IMR-90 (cell line): ENCODE measurements at regions not wholly inside any gene's neighbourhood (a gene's known extent, or its start where the extent isn't known, plus 50 kb on each side); places are given as distances from the start of the nearest gene placed in this dataset.

Experiments used
- ATAC-seq: fragments of 200-7000 bp; cut with Tn5 transposase; 2 replicates; pipeline ENCODE4 v1.9.1; 2020; ENCODE audit warnings: low read depth, mild to moderate bottlenecking, moderate library complexity
- BruUV-seq: library from RNA; stranded (reverse); fragments of 400-500 nt; replicated peaks from 2 replicates; lab custom pipeline; 2021; lab: Mats Ljungman, UMichigan
- CTCF ChIA-PET: fragments of 300-600 bp; formaldehyde crosslinking; extraction: SDS; loops from one replicate; lab custom pipeline; 2021; ENCODE audit warnings: antibody characterized with exemption; lab: Yijun Ruan, JAX
- POLR2A ChIA-PET: fragments of 300-600 bp; sonication (Branson Sonifier 250); formaldehyde crosslinking; loops from one replicate; lab custom pipeline; 2022; ENCODE audit warnings: antibody characterized with exemption; ENCODE audit not compliant: unreplicated experiment; lab: Charles Lee
- DNase-seq: peaks from one replicate; pipeline ENCODE4 v3.0.0; 2013
- H2AFZ ChIP-seq: replicated peaks from 2 replicates; pipeline ENCODE3; 2013; ENCODE audit warnings: low read length, mild to moderate bottlenecking; ENCODE audit not compliant: poor library complexity
- H2AK5ac ChIP-seq: 2 replicates; pipeline ENCODE4 v1.6.1; 2013; ENCODE audit warnings: low read depth, low read length, inconsistent platforms
- H2AK9ac ChIP-seq: replicated peaks from 2 replicates; pipeline ENCODE3; 2013; ENCODE audit warnings: mild to moderate bottlenecking, low read depth, low read length, moderate library complexity; ENCODE audit not compliant: poor library complexity
- H2BK120ac ChIP-seq: 2 replicates; pipeline ENCODE4 v1.6.1; 2013; ENCODE audit warnings: low read depth, low read length, inconsistent platforms
- H2BK15ac ChIP-seq: 3 replicates; pipeline ENCODE4 v1.6.1; 2013; ENCODE audit warnings: low read depth, low read length, inconsistent platforms
- H2BK20ac ChIP-seq: 2 replicates; pipeline ENCODE4 v1.6.1; 2013; ENCODE audit warnings: low read depth, mild to moderate bottlenecking, inconsistent platforms, low read length, moderate library complexity
- H2BK5ac ChIP-seq: 2 replicates; pipeline ENCODE4 v1.6.1; 2013; ENCODE audit warnings: mild to moderate bottlenecking, low read depth, low read length, inconsistent platforms; ENCODE audit not compliant: poor library complexity, severe bottlenecking
- H3K14ac ChIP-seq: replicated peaks from 2 replicates; pipeline ENCODE4 v1.6.1; 2013; ENCODE audit warnings: low read depth, low read length, inconsistent platforms
- H3K18ac ChIP-seq: 2 replicates; pipeline ENCODE4 v1.6.1; 2013; ENCODE audit warnings: low read depth, low read length, control low read depth
- H3K23ac ChIP-seq: 2 replicates; pipeline ENCODE4 v1.6.1; 2013; ENCODE audit warnings: low read depth, low read length, inconsistent platforms
- H3K27ac ChIP-seq: 2 replicates; pipeline ENCODE4 v1.5.1; 2013; ENCODE audit warnings: mild to moderate bottlenecking, control low read depth, low read length; ENCODE audit not compliant: insufficient read depth
- H3K27me3 ChIP-seq: 2 replicates; pipeline ENCODE4 v1.6.1; 2013; ENCODE audit warnings: low read length; ENCODE audit not compliant: control insufficient read depth, insufficient read depth
- H3K36me3 ChIP-seq: 2 replicates; pipeline ENCODE4 v1.6.1; 2013; ENCODE audit warnings: low read length, mixed read lengths; ENCODE audit not compliant: control insufficient read depth, insufficient read depth
- H3K4ac ChIP-seq: 2 replicates; pipeline ENCODE4 v1.6.1; 2013; ENCODE audit warnings: low read depth, low read length, inconsistent platforms
- H3K4me1 ChIP-seq: 2 replicates; pipeline ENCODE4 v1.6.1; 2013; ENCODE audit warnings: low read length, mixed read lengths; ENCODE audit not compliant: control insufficient read depth, insufficient read depth
- H3K4me2 ChIP-seq: 2 replicates; pipeline ENCODE4 v1.6.1; 2013; ENCODE audit warnings: low read depth, mild to moderate bottlenecking, control low read depth, low read length, moderate library complexity
- H3K4me3 ChIP-seq: 2 replicates; pipeline ENCODE4 v1.5.1; 2013; ENCODE audit warnings: low read depth, mild to moderate bottlenecking, control low read depth, low read length, moderate library complexity; ENCODE audit not compliant: insufficient read depth
- H3K56ac ChIP-seq: 2 replicates; pipeline ENCODE4 v1.6.1; 2013; ENCODE audit warnings: low read length, inconsistent platforms; ENCODE audit not compliant: insufficient read depth; ENCODE audit errors: extremely low read depth
- H3K79me1 ChIP-seq, 2 experiments: 2 replicates each; pipeline ENCODE4 v1.6.1; 2013; ENCODE audit warnings: low read length in 2 of 2, inconsistent platforms in 1 of 2, low read depth in 1 of 2
- H3K9ac ChIP-seq: 2 replicates; pipeline ENCODE4 v1.6.1; 2013; ENCODE audit warnings: low read depth, low read length, control low read depth
- H3K9me1 ChIP-seq: 2 replicates; pipeline ENCODE4 v1.6.1; 2013; ENCODE audit warnings: low read length, inconsistent platforms; ENCODE audit not compliant: insufficient read depth
- H3K9me3 ChIP-seq: 2 replicates; pipeline ENCODE4 v1.6.1; 2013; ENCODE audit warnings: low read length; ENCODE audit not compliant: control insufficient read depth, insufficient read depth
- H4K20me1 ChIP-seq: 2 replicates; pipeline ENCODE4 v1.6.1; 2013; ENCODE audit warnings: low read length, inconsistent platforms; ENCODE audit not compliant: insufficient read depth
- H4K5ac ChIP-seq: 2 replicates; pipeline ENCODE4 v1.6.1; 2013; ENCODE audit warnings: mild to moderate bottlenecking, low read depth, low read length, control low read depth
- H4K8ac ChIP-seq, 2 experiments: 2 replicates each; pipeline ENCODE4 v1.6.1; 2013; ENCODE audit warnings: low read depth in 2 of 2, low read length in 2 of 2, control low read depth in 1 of 2, inconsistent platforms in 1 of 2
- H4K91ac ChIP-seq: 2 replicates; pipeline ENCODE4 v1.6.1; 2013; ENCODE audit warnings: low read depth, low read length, inconsistent platforms; ENCODE audit not compliant: insufficient read depth
- CEBPB ChIP-seq: IDR thresholded peaks from 2 replicates; pipeline ENCODE4 v1.6.1; 2012; ENCODE audit warnings: low read depth, low read length, improper control_type of control experiment
- CHD1 ChIP-seq: IDR thresholded peaks from 2 replicates; pipeline ENCODE4 v1.6.1; 2012; ENCODE audit warnings: low read depth, low read length, improper control_type of control experiment
- CTCF ChIP-seq: conservative IDR thresholded peaks from 2 replicates; pipeline ENCODE4 v1.5.1; 2012; ENCODE audit warnings: mild to moderate bottlenecking, low read depth, low read length, improper control_type of control experiment
- ELK1 ChIP-seq: fragments of 150-350 bp; IDR thresholded peaks from 2 replicates; pipeline ENCODE4 v1.6.1; 2016; ENCODE audit warnings: low read depth, mild to moderate bottlenecking, low read length, moderate library complexity, borderline replicate concordance
- FOS ChIP-seq: fragments of 150-350 bp; IDR thresholded peaks from 2 replicates; pipeline ENCODE4 v1.6.1; 2016; ENCODE audit warnings: low read depth, low read length
- MAFK ChIP-seq: IDR thresholded peaks from 2 replicates; pipeline ENCODE4 v1.6.1; 2012; ENCODE audit warnings: low read depth, low read length, improper control_type of control experiment
- MAZ ChIP-seq: IDR thresholded peaks from 2 replicates; pipeline ENCODE4 v1.6.1; 2012; ENCODE audit warnings: low read depth, mild to moderate bottlenecking, low read length, improper control_type of control experiment, moderate library complexity, borderline replicate concordance
- MXI1 ChIP-seq: IDR thresholded peaks from 2 replicates; pipeline ENCODE4 v1.6.1; 2012; ENCODE audit warnings: low read depth, mild to moderate bottlenecking, low read length, moderate library complexity, borderline replicate concordance
- POLR2A ChIP-seq: IDR thresholded peaks from 2 replicates; pipeline ENCODE4 v1.6.1; 2012; ENCODE audit warnings: mild to moderate bottlenecking, low read depth, low read length
- RAD21 ChIP-seq: IDR thresholded peaks from 2 replicates; pipeline ENCODE4 v1.6.1; 2012; ENCODE audit warnings: low read length, improper control_type of control experiment
- RCOR1 ChIP-seq: IDR thresholded peaks from 2 replicates; pipeline ENCODE4 v1.6.1; 2012; ENCODE audit warnings: mild to moderate bottlenecking, low read length, improper control_type of control experiment; ENCODE audit not compliant: insufficient replicate concordance
- RFX5 ChIP-seq: IDR thresholded peaks from 2 replicates; pipeline ENCODE4 v1.8.0; 2012; ENCODE audit warnings: low read depth, mild to moderate bottlenecking, low read length, moderate library complexity
- SMC3 ChIP-seq: fragments of 150-350 bp; IDR thresholded peaks from 2 replicates; pipeline ENCODE4 v1.6.1; 2016; ENCODE audit warnings: low read depth, mild to moderate bottlenecking, antibody characterized with exemption, low read length, moderate library complexity
- USF2 ChIP-seq: fragments of 150-350 bp; IDR thresholded peaks from 2 replicates; pipeline ENCODE4 v1.6.1; 2017; ENCODE audit warnings: mild to moderate bottlenecking, antibody characterized with exemption, low read length, low read depth
- WGBS, 2 experiments: methylation state at CpG; one replicate each; pipeline versions ENCODE4 v1.1.5 to v1.1.7; 2013; ENCODE audit warnings: missing lambda C conversion rate in 2 of 2; ENCODE audit not compliant: insufficient read length in 1 of 2; ENCODE audit errors: extremely low coverage in 2 of 2; 5-methylcytosine and 5-hydroxymethylcytosine counted together
- dilution Hi-C: fragments of 300-500 bp; cut with HindIII; formaldehyde crosslinking; loops from one replicate; pipeline ENCODE4 v1.14.3; 2018; ENCODE audit warnings: low sequenced_read_pairs; ENCODE audit not compliant: unreplicated experiment
- in situ Hi-C: fragments of 300-500 bp; cut with MboI; formaldehyde crosslinking; loops from 3 replicates; pipeline ENCODE4 v1.14.3; 2019; ENCODE audit warnings: low sequenced_read_pairs, inconsistent platforms, mixed read lengths
- intact Hi-C: fragments of 100-400 bp; cut with micrococcal nuclease; formaldehyde crosslinking; loops from 2 replicates; pipeline ENCODE4 v1.10.0; 2022

- H2BK15ac ChIP-seq, result peak overlapping the region; percentile 49; the same call in 2 of the 3 replicates
- intact Hi-C loops (loop anchor here (5.0 kb wide), 2 partner anchors 194 to 389 kb away; no protein-coding TSS in a partner anchor), in situ Hi-C loops (loop anchor here (10.0 kb wide), 1 partner anchor 387 kb away; no protein-coding TSS in a partner anchor), dilution Hi-C loops (no loop called here)
- ChIA-PET POLR2A (interaction anchor here (0.5 to 1.0 kb wide), 3 partner anchors 98 to 257 kb away, joined by 3 read pairs; no protein-coding TSS in a partner anchor), CTCF (interaction anchor here (0.9 to 1.2 kb wide), 2 partner anchors 15 to 94 kb away, joined by 3 read pairs; partner anchors contain the start of gene PRDM1)
- H3K18ac ChIP-seq, result peak overlapping the region; percentile 29
- no CpG with 5 or more reads among the region's 23 CpGs for WGBS, 2 experiments
- H3K14ac ChIP-seq, result peak overlapping the region; percentile 90
- ATAC-seq (no peak), DNase-seq (no peak)
- H3K23ac ChIP-seq, result peak overlapping the region; percentile 94
- H4K20me1 ChIP-seq, result no peaks in the 10 kb centered on the region
- H3K4ac ChIP-seq, result peak overlapping the region; percentile 61
- peak overlapping the region; percentile 26 for H4K91ac ChIP-seq
- H3K4me3 ChIP-seq, result peak overlapping the region; percentile 72
- peak overlapping the region; percentile 18; the same call in 1 of the 2 replicates for H3K27ac ChIP-seq
- H2BK20ac ChIP-seq, result peak overlapping the region; percentile 73
- no TSS peak for BruUV-seq
- H3K9ac ChIP-seq, result peak overlapping the region; percentile 35
- peak overlapping the region; percentile 54 to 79 for H4K8ac ChIP-seq
- H2AK5ac ChIP-seq, result no peak overlapping the region; the same call in 1 of the 2 replicates
- H2BK5ac ChIP-seq, result peak overlapping the region; percentile 27
- H3K4me1 ChIP-seq, result peaks cover 5% of the 10 kb centered on the region
- peak overlapping the region; percentile 73 for H3K4me2 ChIP-seq
- no peaks in the 10 kb centered on the region for H3K27me3 ChIP-seq
- peaks cover 12% of the 10 kb centered on the region for H3K9me1 ChIP-seq
- H3K36me3 ChIP-seq, result no peaks in the 10 kb centered on the region
- H3K9me3 ChIP-seq, result no peaks in the 10 kb centered on the region
- H3K79me1 ChIP-seq, result peaks cover 0 to 25% of the 10 kb centered on the region in 2 experiments; a peak in 2 of 4 replicates
- H2BK120ac ChIP-seq, result peak overlapping the region; percentile 81
- peak overlapping the region; percentile 99 for H2AFZ ChIP-seq
- H3K56ac ChIP-seq, result peak overlapping the region; percentile 78
- peak overlapping the region; percentile 3 for H4K5ac ChIP-seq
- peak overlapping the region; percentile 84 for H2AK9ac ChIP-seq
- TF ChIP-seq ELK1 (no peak), USF2 (no peak), RFX5 (no peak), MXI1 (no peak), MAZ (no peak), CHD1 (no peak), FOS (no peak), CTCF (no peak), RCOR1 (no peak), CEBPB (no peak), RAD21 (no peak), POLR2A (no peak), SMC3 (no peak), MAFK (no peak)
These were observed 94.4 kb upstream of the PRDM1 start for GRCh38 chr6:105991561-105992314.
